ENCODE measurements at regions not wholly inside any gene's neighbourhood (a gene's known extent, or its start where the extent isn't known, plus 50 kb on each side); places are given as distances from the start of the nearest gene placed in this dataset.

- no peak overlapping the region for H3K27ac ChIP-seq
- no peaks in the 10 kb centered on the region for H3K36me3 ChIP-seq
- H3K4me1 ChIP-seq = no peaks in the 10 kb centered on the region
- in situ Hi-C loops (cut with MboI; ENCODE audit: low pct_ligation_motif_present in 1 of 4, low pct_unique_long_range_greater_than_20kb in 1 of 4, low sequenced_read_pairs in 3 of 4) = no loop called here
- H3K27me3 ChIP-seq = no peaks in the 10 kb centered on the region
- no peak for DNase-seq
- TF ChIP-seq CTCF (IDR thresholded peaks at IDR 0.05) (no peak), POLR2AphosphoS5 (IDR thresholded peaks at IDR 0.05) (no peak), EP300 (IDR thresholded peaks at IDR 0.05; ENCODE audit: low read depth) (no peak), POLR2A (IDR thresholded peaks at IDR 0.05) (no peak)
- H3K4me3 ChIP-seq = no peak overlapping the region
- intact Hi-C loops (cut with DNase I; ENCODE audit: low total_unique reads) = no loop called here
- H3K9me3 ChIP-seq = no peaks in the 10 kb centered on the region
- 66 to 82% methylated on average over 2 of the region's 2 CpGs for WGBS, 2 donors (ENCODE audit: low coverage in 1 of 2)
Measured at GRCh38 chr11:92727123-92727522, 242.3 kb upstream of the MTNR1B start.

GRCh38 chr11:92727769-92728168 lies 241.7 kb upstream of the MTNR1B start:
- no peak for DNase-seq
- no peak overlapping the region for H3K4me3 ChIP-seq
- WGBS, 2 donors (ENCODE audit: low coverage in 1 of 2) = 82 to 85% methylated on average over 5 of the region's 5 CpGs
- no peak overlapping the region for H3K27ac ChIP-seq
- H3K27me3 ChIP-seq = no peaks in the 10 kb centered on the region
- no peaks in the 10 kb centered on the region for H3K4me1 ChIP-seq
- H3K36me3 ChIP-seq = no peaks in the 10 kb centered on the region
- H3K9me3 ChIP-seq = no peaks in the 10 kb centered on the region
- in situ Hi-C loops (cut with MboI; ENCODE audit: low pct_ligation_motif_present in 1 of 4, low pct_unique_long_range_greater_than_20kb in 1 of 4, low sequenced_read_pairs in 3 of 4) = no loop called here
- intact Hi-C loops (cut with DNase I; ENCODE audit: low total_unique reads) = no loop called here
- TF ChIP-seq CTCF (IDR thresholded peaks at IDR 0.05) (no peak), POLR2A (IDR thresholded peaks at IDR 0.05) (no peak), EP300 (IDR thresholded peaks at IDR 0.05; ENCODE audit: low read depth) (no peak), POLR2AphosphoS5 (IDR thresholded peaks at IDR 0.05) (no peak)

GRCh38 chr11:92728628-92729027 lies 240.8 kb upstream of the MTNR1B start:
- Histone ChIP-seq H3K36me3 (no peaks in the 10 kb centered on the region), H3K4me1 (no peaks in the 10 kb centered on the region), H3K27ac (no peak overlapping the region), H3K27me3 (no peaks in the 10 kb centered on the region), H3K9me3 (no peaks in the 10 kb centered on the region), H3K4me3 (no peak overlapping the region)
- WGBS, 2 donors (ENCODE audit: low coverage in 1 of 2) = 72 to 82% methylated on average over 2 to 3 of the region's 3 CpGs
- TF ChIP-seq POLR2A (IDR thresholded peaks at IDR 0.05) (no peak), EP300 (IDR thresholded peaks at IDR 0.05; ENCODE audit: low read depth) (no peak), POLR2AphosphoS5 (IDR thresholded peaks at IDR 0.05) (no peak), CTCF (IDR thresholded peaks at IDR 0.05) (no peak)
- in situ Hi-C loops (cut with MboI; ENCODE audit: low pct_ligation_motif_present in 1 of 4, low pct_unique_long_range_greater_than_20kb in 1 of 4, low sequenced_read_pairs in 3 of 4) = no loop called here
- intact Hi-C loops (cut with DNase I; ENCODE audit: low total_unique reads) = no loop called here
- no peak for DNase-seq

- in situ Hi-C loops (cut with MboI; ENCODE audit: low pct_ligation_motif_present in 1 of 4, low pct_unique_long_range_greater_than_20kb in 1 of 4, low sequenced_read_pairs in 3 of 4) (no loop called here), intact Hi-C loops (cut with DNase I; ENCODE audit: low total_unique reads) (no loop called here)
- Histone ChIP-seq H3K4me1 (no peaks in the 10 kb centered on the region), H3K27me3 (no peaks in the 10 kb centered on the region), H3K36me3 (no peaks in the 10 kb centered on the region), H3K4me3 (no peak overlapping the region), H3K9me3 (no peaks in the 10 kb centered on the region), H3K27ac (no peak overlapping the region)
- TF ChIP-seq POLR2AphosphoS5 (IDR thresholded peaks at IDR 0.05) = no peak
- TF ChIP-seq CTCF (IDR thresholded peaks at IDR 0.05) = peak; percentile 22 to 38 (median 30)
- DNase-seq = no peak
- WGBS, 2 donors (ENCODE audit: low coverage in 1 of 2) = 71 to 80% methylated on average over 1 of the region's 1 CpG
Measured at GRCh38 chr11:92735039-92735438, 234.4 kb upstream of the MTNR1B start.

All from transverse colon (tissue), 4 donors.